HepG2 (cell line): ENCODE measurements at regions not wholly inside any gene's neighbourhood (a gene's known extent, or its start where the extent isn't known, plus 50 kb on each side); places are given as distances from the start of the nearest gene placed in this dataset.

Source experiments
- EP300 ChIP-seq, 3 experiments: sonication (generic) in 1 of 3; formaldehyde crosslinking in 1 of 3; IDR thresholded peaks; 2 replicates each; pipeline versions ENCODE4 v1.5.1 to v1.6.1; 2011 to 2020; ENCODE audit warnings: low read depth in 2 of 3, low read length in 2 of 3, borderline replicate concordance in 1 of 3, improper control_type of control experiment in 1 of 3, mild to moderate bottlenecking in 1 of 3, missing genetic modification reagents in 1 of 3, moderate library complexity in 1 of 3
- EZH2 ChIP-seq: conservative IDR thresholded peaks from 2 replicates; pipeline ENCODE4 v1.6.1; 2012; ENCODE audit warnings: mild to moderate bottlenecking, low read depth, low read length, moderate library complexity
- NRL ChIP-seq: sonication (generic); formaldehyde crosslinking; IDR thresholded peaks from 2 replicates; pipeline ENCODE4 v1.5.0; 2020; ENCODE audit warnings: missing genetic modification reagents, mild to moderate bottlenecking, moderate library complexity, borderline replicate concordance
- TF ChIP-seq, protein P1 (sequence below): sonication (generic); formaldehyde crosslinking; IDR thresholded peaks from 2 replicates; pipeline ENCODE4 v1.4.0; 2020; ENCODE audit warnings: missing genetic modification reagents
- TF ChIP-seq, protein P2 (sequence below): IDR thresholded peaks from 2 replicates; pipeline ENCODE4 v1.6.1; 2012; ENCODE audit warnings: low read depth, low read length, improper control_type of control experiment

DNA sequence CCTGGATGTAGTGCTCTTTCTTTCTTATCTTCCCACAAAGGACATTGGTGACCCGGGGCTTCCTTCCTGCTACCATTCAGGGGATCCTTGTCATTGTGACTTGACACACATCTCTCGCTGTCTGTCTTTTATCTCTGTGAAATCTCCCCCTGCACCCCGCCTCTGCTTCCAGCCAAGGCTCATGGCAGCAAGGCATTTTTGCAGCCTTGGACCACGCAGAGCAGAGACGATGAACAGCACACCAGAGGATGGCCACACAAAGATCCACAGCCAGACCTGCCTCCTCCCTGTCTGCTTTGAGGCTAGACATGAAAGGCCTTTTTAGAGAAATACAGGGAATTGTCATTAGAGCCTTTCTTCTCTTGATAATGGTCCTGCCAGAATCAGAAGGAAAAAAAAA lies 549.1 kb downstream of the CDK5RAP2 start:
- no peak for TF ChIP-seq EP300 (IDR thresholded peaks at IDR 0.05; ENCODE audit: low read depth in 2 of 2, low read length in 2 of 2)
- no peak for TF ChIP-seq EP300 (CRISPR knock-in tag; IDR thresholded peaks at IDR 0.05; ENCODE audit: borderline replicate concordance)
- TF ChIP-seq, protein P1, sequence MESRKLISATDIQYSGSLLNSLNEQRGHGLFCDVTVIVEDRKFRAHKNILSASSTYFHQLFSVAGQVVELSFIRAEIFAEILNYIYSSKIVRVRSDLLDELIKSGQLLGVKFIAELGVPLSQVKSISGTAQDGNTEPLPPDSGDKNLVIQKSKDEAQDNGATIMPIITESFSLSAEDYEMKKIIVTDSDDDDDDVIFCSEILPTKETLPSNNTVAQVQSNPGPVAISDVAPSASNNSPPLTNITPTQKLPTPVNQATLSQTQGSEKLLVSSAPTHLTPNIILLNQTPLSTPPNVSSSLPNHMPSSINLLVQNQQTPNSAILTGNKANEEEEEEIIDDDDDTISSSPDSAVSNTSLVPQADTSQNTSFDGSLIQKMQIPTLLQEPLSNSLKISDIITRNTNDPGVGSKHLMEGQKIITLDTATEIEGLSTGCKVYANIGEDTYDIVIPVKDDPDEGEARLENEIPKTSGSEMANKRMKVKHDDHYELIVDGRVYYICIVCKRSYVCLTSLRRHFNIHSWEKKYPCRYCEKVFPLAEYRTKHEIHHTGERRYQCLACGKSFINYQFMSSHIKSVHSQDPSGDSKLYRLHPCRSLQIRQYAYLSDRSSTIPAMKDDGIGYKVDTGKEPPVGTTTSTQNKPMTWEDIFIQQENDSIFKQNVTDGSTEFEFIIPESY (CRISPR knock-in tag), result no peak
- TF ChIP-seq, protein P2, sequence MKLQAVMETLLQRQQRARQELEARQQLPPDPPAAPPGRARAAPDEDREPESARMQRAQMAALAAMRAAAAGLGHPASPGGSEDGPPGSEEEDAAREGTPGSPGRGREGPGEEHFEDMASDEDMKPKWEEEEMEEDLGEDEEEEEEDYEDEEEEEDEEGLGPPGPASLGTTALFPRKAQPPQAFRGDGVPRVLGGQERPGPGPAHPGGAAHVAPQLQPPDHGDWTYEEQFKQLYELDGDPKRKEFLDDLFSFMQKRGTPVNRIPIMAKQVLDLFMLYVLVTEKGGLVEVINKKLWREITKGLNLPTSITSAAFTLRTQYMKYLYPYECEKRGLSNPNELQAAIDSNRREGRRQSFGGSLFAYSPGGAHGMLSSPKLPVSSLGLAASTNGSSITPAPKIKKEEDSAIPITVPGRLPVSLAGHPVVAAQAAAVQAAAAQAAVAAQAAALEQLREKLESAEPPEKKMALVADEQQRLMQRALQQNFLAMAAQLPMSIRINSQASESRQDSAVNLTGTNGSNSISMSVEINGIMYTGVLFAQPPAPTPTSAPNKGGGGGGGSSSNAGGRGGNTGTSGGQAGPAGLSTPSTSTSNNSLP, result no peak
- no peak for TF ChIP-seq EZH2
- TF ChIP-seq NRL (CRISPR knock-in tag), result no peak
